ENCODE measurements at regions not wholly inside any gene's neighbourhood (a gene's known extent, or its start where the extent isn't known, plus 50 kb on each side); places are given as distances from the start of the nearest gene placed in this dataset.
"Not testable (repeated sequence)": the region's sequence is repeated elsewhere in the genome, so short reads cannot be mapped to it uniquely, and the experiment has no call there.

DNA sequence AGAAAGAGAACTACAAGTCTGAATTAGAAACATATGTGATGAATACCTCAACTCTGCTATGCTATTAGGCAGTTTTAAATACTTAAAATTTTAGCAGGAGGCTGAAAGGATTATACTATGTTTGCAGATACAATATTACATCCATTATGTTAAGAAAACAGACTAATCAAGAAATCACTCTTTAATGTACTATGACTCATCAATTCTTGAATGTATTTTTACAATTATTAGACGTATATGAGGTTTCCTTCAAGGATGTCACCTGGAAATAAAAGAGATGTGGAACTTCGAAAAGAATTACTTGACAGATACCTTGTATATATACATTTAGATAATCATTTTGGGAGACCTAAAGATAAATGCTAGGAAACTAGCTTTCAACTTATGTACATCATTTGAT, 835.6 kb upstream of the MIR17HG start:
- DNase-seq (ENCODE audit: low spot score) (no peak), ATAC-seq (ENCODE audit: insufficient number of reproducible peaks, low FRiP score, low read depth) (no peak)
- no peaks in the 10 kb centered on the region for H3K9me3 ChIP-seq
- no peak overlapping the region for H3K27ac ChIP-seq
- TF ChIP-seq, protein P1, sequence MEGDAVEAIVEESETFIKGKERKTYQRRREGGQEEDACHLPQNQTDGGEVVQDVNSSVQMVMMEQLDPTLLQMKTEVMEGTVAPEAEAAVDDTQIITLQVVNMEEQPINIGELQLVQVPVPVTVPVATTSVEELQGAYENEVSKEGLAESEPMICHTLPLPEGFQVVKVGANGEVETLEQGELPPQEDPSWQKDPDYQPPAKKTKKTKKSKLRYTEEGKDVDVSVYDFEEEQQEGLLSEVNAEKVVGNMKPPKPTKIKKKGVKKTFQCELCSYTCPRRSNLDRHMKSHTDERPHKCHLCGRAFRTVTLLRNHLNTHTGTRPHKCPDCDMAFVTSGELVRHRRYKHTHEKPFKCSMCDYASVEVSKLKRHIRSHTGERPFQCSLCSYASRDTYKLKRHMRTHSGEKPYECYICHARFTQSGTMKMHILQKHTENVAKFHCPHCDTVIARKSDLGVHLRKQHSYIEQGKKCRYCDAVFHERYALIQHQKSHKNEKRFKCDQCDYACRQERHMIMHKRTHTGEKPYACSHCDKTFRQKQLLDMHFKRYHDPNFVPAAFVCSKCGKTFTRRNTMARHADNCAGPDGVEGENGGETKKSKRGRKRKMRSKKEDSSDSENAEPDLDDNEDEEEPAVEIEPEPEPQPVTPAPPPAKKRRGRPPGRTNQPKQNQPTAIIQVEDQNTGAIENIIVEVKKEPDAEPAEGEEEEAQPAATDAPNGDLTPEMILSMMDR (IDR thresholded peaks at IDR 0.05) = no peak
- H3K4me1 ChIP-seq (ENCODE audit: control insufficient read depth in 1 of 2, low read depth in 2 of 2) = no peaks in the 10 kb centered on the region
- no peaks in the 10 kb centered on the region for H3K36me3 ChIP-seq
- H3K4me3 ChIP-seq = no peak overlapping the region
- H3K27me3 ChIP-seq (replicated peaks; ENCODE audit: insufficient read depth) = no peaks in the 10 kb centered on the region

GRCh38 chr13:90514712-90515111, 832.8 kb upstream of the MIR17HG start:
- not testable (repeated sequence) for H3K4me1 ChIP-seq (ENCODE audit: control insufficient read depth in 1 of 2, low read depth in 2 of 2); ATAC-seq (ENCODE audit: insufficient number of reproducible peaks, low FRiP score, low read depth); H3K4me3 ChIP-seq; DNase-seq (ENCODE audit: low spot score); H3K9me3 ChIP-seq; H3K27ac ChIP-seq; H3K27me3 ChIP-seq (replicated peaks; ENCODE audit: insufficient read depth); H3K36me3 ChIP-seq

GRCh38 chr13:90518417-90518816, 829.1 kb upstream of the MIR17HG start:
- peaks cover 9% of the 10 kb centered on the region for H3K9me3 ChIP-seq
- H3K27me3 ChIP-seq (replicated peaks; ENCODE audit: insufficient read depth) = no peaks in the 10 kb centered on the region
- no peak for DNase-seq (ENCODE audit: low spot score)
- ATAC-seq (ENCODE audit: insufficient number of reproducible peaks, low FRiP score, low read depth) = no peak
- H3K4me3 ChIP-seq = no peak overlapping the region
- no peaks in the 10 kb centered on the region for H3K4me1 ChIP-seq (ENCODE audit: control insufficient read depth in 1 of 2, low read depth in 2 of 2)
- TF ChIP-seq, protein P1 (IDR thresholded peaks at IDR 0.05) = no peak
- H3K27ac ChIP-seq = no peak overlapping the region
- H3K36me3 ChIP-seq = no peaks in the 10 kb centered on the region

DNA sequence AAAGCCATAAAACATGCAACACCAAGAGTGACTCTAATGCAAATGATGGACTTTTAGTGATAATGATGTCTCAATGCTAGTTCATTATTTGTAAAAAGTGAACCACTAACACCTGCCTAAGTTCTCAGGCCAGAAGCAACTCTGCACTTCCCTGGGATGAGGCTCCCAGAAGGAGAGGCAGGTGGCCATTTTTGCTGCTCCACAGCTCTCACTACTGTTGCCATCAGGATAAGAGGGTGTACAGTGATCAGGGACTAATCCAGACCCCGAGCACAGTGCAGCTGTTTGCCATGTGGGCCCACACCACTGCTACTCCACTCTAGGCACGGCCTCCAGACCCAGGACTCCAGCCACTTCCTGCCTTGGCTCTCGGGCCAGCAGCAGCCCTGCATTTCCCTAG, 828.3 kb upstream of the MIR17HG start:
- Histone ChIP-seq H3K9me3 (peaks cover 9% of the 10 kb centered on the region), H3K4me1 (ENCODE audit: control insufficient read depth in 1 of 2, low read depth in 2 of 2) (no peaks in the 10 kb centered on the region), H3K27me3 (replicated peaks; ENCODE audit: insufficient read depth) (no peaks in the 10 kb centered on the region), H3K27ac (no peak overlapping the region), H3K36me3 (no peaks in the 10 kb centered on the region), H3K4me3 (no peak overlapping the region)
- DNase-seq (ENCODE audit: low spot score) (no peak), ATAC-seq (ENCODE audit: insufficient number of reproducible peaks, low FRiP score, low read depth) (no peak)
- TF ChIP-seq, protein P1 (IDR thresholded peaks at IDR 0.05) = no peak

DNA sequence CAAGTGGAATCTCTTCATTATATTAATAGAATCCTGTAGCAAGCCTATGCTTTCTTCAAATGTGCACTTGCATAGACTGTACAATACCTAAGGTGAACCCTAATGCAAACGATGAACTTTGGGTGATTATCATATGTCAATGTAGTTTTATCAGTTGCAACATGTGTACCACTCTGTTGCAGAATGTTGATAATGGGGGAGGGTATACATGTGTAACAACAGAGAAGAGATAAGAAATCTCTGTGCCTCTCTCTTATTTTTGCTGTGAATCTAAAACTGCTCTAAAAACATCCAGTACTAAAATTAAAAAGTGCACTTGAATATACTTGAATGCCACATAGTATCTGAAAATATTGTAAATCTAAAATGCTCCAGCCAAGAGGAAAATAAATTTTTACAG, 820.8 kb upstream of the MIR17HG start:
- ATAC-seq (ENCODE audit: insufficient number of reproducible peaks, low FRiP score, low read depth) (no peak), DNase-seq (ENCODE audit: low spot score) (no peak)
- no peaks in the 10 kb centered on the region for H3K4me1 ChIP-seq (ENCODE audit: control insufficient read depth in 1 of 2, low read depth in 2 of 2)
- no peak overlapping the region for H3K4me3 ChIP-seq
- TF ChIP-seq, protein P1 (IDR thresholded peaks at IDR 0.05) = no peak
- no peaks in the 10 kb centered on the region for H3K36me3 ChIP-seq
- H3K9me3 ChIP-seq = peaks cover 4% of the 10 kb centered on the region
- no peaks in the 10 kb centered on the region for H3K27me3 ChIP-seq (replicated peaks; ENCODE audit: insufficient read depth)
- H3K27ac ChIP-seq = no peak overlapping the region

GRCh38 chr13:90531744-90532143, 815.7 kb upstream of the MIR17HG start:
- TF ChIP-seq, protein P1 (IDR thresholded peaks at IDR 0.05) = no peak
- Histone ChIP-seq H3K9me3 (no peaks in the 10 kb centered on the region), H3K27ac (no peak overlapping the region), H3K27me3 (replicated peaks; ENCODE audit: insufficient read depth) (no peaks in the 10 kb centered on the region), H3K4me3 (no peak overlapping the region), H3K36me3 (no peaks in the 10 kb centered on the region), H3K4me1 (ENCODE audit: control insufficient read depth in 1 of 2, low read depth in 2 of 2) (no peaks in the 10 kb centered on the region)
- ATAC-seq (ENCODE audit: insufficient number of reproducible peaks, low FRiP score, low read depth) = no peak
- DNase-seq (ENCODE audit: low spot score) = no peak

Data from thoracic aorta (tissue), 2 donors.